ENCODE measurements at regions not wholly inside any gene's neighbourhood (a gene's known extent, or its start where the extent isn't known, plus 50 kb on each side); places are given as distances from the start of the nearest gene placed in this dataset.
"Not testable (repeated sequence)": the region's sequence is repeated elsewhere in the genome, so short reads cannot be mapped to it uniquely, and the experiment has no call there.

DNA sequence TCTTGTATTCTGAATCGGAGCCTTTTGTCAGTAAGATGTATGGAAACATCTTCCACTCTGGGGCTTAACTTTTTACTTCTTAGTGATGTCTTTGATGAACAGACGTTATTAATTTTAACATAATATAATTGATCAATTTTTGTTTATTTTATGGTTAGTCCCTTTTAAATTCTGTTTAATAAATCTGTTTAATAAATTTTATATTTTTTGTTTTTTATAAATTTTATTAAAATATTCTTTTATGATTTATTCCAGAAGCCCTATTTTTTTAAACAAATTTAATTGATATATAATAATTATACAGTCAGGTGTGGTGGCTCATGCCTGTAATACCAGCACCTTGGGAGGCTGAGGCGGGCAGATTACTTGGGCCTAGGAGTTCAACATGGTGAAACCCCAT lies 235.1 kb downstream of the AEBP2 start:
- Histone ChIP-seq H3K4me1 (ENCODE audit: insufficient read depth, low read length, poor library complexity, severe bottlenecking) (no peaks in the 10 kb centered on the region), H2AFZ (ENCODE audit: low read length) (no peak overlapping the region), H3K9me3 (ENCODE audit: insufficient read depth, low read depth, low read length) (no peaks in the 10 kb centered on the region), H4K20me1 (ENCODE audit: insufficient read depth, low read length, poor library complexity, severe bottlenecking) (no peaks in the 10 kb centered on the region), H3F3A (ENCODE audit: low read depth) (no peaks in the 10 kb centered on the region), H3K79me2 (ENCODE audit: insufficient read depth, low read length) (no peaks in the 10 kb centered on the region), H3K4me3 (ENCODE audit: low read length, poor library complexity, severe bottlenecking) (no peak overlapping the region), H3K36me3 (ENCODE audit: insufficient read depth, low read length) (no peaks in the 10 kb centered on the region), H3K27me3 (ENCODE audit: insufficient read depth, low read length, poor library complexity, severe bottlenecking) (no peaks in the 10 kb centered on the region), H3K9ac (ENCODE audit: low read depth, low read length, poor library complexity, severe bottlenecking) (no peak overlapping the region), H3K4me2 (ENCODE audit: low read depth, low read length, poor library complexity, severe bottlenecking) (no peak overlapping the region), H3K9me2 (replicated peaks; ENCODE audit: low read depth, low read length) (no peaks in the 10 kb centered on the region)
- TF ChIP-seq EZH2phosphoT487 (IDR thresholded peaks at IDR 0.05; ENCODE audit: borderline replicate concordance): no peak
- TF ChIP-seq, protein P1, sequence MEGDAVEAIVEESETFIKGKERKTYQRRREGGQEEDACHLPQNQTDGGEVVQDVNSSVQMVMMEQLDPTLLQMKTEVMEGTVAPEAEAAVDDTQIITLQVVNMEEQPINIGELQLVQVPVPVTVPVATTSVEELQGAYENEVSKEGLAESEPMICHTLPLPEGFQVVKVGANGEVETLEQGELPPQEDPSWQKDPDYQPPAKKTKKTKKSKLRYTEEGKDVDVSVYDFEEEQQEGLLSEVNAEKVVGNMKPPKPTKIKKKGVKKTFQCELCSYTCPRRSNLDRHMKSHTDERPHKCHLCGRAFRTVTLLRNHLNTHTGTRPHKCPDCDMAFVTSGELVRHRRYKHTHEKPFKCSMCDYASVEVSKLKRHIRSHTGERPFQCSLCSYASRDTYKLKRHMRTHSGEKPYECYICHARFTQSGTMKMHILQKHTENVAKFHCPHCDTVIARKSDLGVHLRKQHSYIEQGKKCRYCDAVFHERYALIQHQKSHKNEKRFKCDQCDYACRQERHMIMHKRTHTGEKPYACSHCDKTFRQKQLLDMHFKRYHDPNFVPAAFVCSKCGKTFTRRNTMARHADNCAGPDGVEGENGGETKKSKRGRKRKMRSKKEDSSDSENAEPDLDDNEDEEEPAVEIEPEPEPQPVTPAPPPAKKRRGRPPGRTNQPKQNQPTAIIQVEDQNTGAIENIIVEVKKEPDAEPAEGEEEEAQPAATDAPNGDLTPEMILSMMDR (conservative IDR thresholded peaks at IDR 0.05; ENCODE audit: low read length): no peak

DNA sequence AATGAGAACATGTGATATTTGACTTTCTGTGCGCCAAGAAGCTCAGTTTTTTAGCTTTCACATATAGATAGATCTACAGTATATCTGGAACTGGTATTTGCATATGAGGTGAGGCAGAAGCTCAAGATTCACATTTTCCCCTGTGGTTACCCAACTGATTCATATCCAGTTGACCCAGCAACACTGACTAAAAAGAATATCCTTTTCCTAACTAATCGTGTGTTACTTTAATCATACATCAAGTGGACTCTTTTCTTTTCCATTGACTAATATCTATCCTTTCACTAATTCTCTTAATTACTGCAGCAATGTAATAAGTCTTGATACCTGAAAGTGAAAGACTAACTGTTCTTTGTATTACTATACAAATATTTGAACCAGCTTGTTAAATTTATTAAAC lies 236.1 kb downstream of the AEBP2 start:
- no peaks in the 10 kb centered on the region for H4K20me1 ChIP-seq (ENCODE audit: insufficient read depth, low read length, poor library complexity, severe bottlenecking)
- TF ChIP-seq, protein P1 (conservative IDR thresholded peaks at IDR 0.05; ENCODE audit: low read length): no peak
- no peak for TF ChIP-seq EZH2phosphoT487 (IDR thresholded peaks at IDR 0.05; ENCODE audit: borderline replicate concordance)
- no peaks in the 10 kb centered on the region for H3K9me3 ChIP-seq (ENCODE audit: insufficient read depth, low read depth, low read length)
- H3F3A ChIP-seq (ENCODE audit: low read depth): no peaks in the 10 kb centered on the region
- no peaks in the 10 kb centered on the region for H3K4me1 ChIP-seq (ENCODE audit: insufficient read depth, low read length, poor library complexity, severe bottlenecking)
- no peaks in the 10 kb centered on the region for H3K27me3 ChIP-seq (ENCODE audit: insufficient read depth, low read length, poor library complexity, severe bottlenecking)
- no peak overlapping the region for H3K4me3 ChIP-seq (ENCODE audit: low read length, poor library complexity, severe bottlenecking)
- no peaks in the 10 kb centered on the region for H3K79me2 ChIP-seq (ENCODE audit: insufficient read depth, low read length)
- H2AFZ ChIP-seq (ENCODE audit: low read length): no peak overlapping the region
- no peaks in the 10 kb centered on the region for H3K9me2 ChIP-seq (replicated peaks; ENCODE audit: low read depth, low read length)
- no peaks in the 10 kb centered on the region for H3K36me3 ChIP-seq (ENCODE audit: insufficient read depth, low read length)
- no peak overlapping the region for H3K9ac ChIP-seq (ENCODE audit: low read depth, low read length, poor library complexity, severe bottlenecking)
- no peak overlapping the region for H3K4me2 ChIP-seq (ENCODE audit: low read depth, low read length, poor library complexity, severe bottlenecking)

DNA sequence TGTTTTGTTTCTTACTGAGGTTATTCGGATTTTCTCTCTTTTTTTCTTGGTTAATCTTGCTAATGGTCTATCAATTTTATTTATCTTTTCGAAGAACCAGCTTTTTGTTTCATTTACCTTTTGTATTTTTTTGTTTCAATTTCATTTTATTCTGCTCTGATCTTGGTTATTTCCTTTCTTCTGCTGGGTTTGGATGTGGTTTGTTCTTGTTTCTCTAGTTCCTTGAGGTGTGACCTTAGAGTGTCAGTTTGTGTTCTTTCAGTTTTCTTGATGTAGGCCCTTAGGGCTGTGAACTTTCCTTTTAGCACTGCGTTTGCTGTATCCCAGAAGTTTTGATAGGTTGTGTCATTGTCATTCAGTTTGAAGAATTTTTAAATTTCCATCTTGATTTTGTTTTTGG lies 239.2 kb downstream of the AEBP2 start:
- not testable (repeated sequence) for H3K9me2 ChIP-seq (replicated peaks; ENCODE audit: low read depth, low read length); H3K79me2 ChIP-seq (ENCODE audit: insufficient read depth, low read length); H3K4me3 ChIP-seq (ENCODE audit: low read length, poor library complexity, severe bottlenecking); H4K20me1 ChIP-seq (ENCODE audit: insufficient read depth, low read length, poor library complexity, severe bottlenecking); H3F3A ChIP-seq (ENCODE audit: low read depth); H3K9ac ChIP-seq (ENCODE audit: low read depth, low read length, poor library complexity, severe bottlenecking); H3K27me3 ChIP-seq (ENCODE audit: insufficient read depth, low read length, poor library complexity, severe bottlenecking); H3K4me1 ChIP-seq (ENCODE audit: insufficient read depth, low read length, poor library complexity, severe bottlenecking); H2AFZ ChIP-seq (ENCODE audit: low read length); H3K36me3 ChIP-seq (ENCODE audit: insufficient read depth, low read length); H3K9me3 ChIP-seq (ENCODE audit: insufficient read depth, low read depth, low read length); H3K4me2 ChIP-seq (ENCODE audit: low read depth, low read length, poor library complexity, severe bottlenecking)

DNA sequence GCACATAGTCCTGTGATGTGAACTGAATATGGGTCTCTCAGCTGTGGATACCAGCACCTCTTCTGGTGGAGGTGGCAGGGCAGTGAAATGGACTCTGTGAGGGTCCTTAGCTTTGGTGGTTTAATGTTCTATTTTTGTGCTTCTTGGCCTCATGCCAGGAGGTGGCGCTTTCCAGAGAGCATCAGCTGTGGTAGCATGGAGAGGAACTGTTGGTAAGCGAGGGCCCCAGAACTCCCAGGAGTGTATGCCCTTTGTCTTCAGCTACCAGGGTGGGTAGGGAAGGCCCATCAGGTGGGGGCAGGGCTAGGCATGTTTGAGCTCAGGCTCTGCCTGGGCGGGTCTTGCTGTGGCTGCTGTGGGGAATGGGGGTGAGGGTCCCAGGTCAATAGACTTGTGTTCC lies 241.7 kb downstream of the AEBP2 start:
- Histone ChIP-seq H3K27me3 (ENCODE audit: insufficient read depth, low read length, poor library complexity, severe bottlenecking) (no peaks in the 10 kb centered on the region), H3K4me1 (ENCODE audit: insufficient read depth, low read length, poor library complexity, severe bottlenecking) (no peaks in the 10 kb centered on the region), H3K9me2 (replicated peaks; ENCODE audit: low read depth, low read length) (no peaks in the 10 kb centered on the region), H4K20me1 (ENCODE audit: insufficient read depth, low read length, poor library complexity, severe bottlenecking) (no peaks in the 10 kb centered on the region), H3K79me2 (ENCODE audit: insufficient read depth, low read length) (no peaks in the 10 kb centered on the region), H3K4me3 (ENCODE audit: low read length, poor library complexity, severe bottlenecking) (no peak overlapping the region), H3F3A (ENCODE audit: low read depth) (no peaks in the 10 kb centered on the region), H3K9me3 (ENCODE audit: insufficient read depth, low read depth, low read length) (no peaks in the 10 kb centered on the region), H3K36me3 (ENCODE audit: insufficient read depth, low read length) (no peaks in the 10 kb centered on the region), H3K9ac (ENCODE audit: low read depth, low read length, poor library complexity, severe bottlenecking) (no peak overlapping the region), H3K4me2 (ENCODE audit: low read depth, low read length, poor library complexity, severe bottlenecking) (no peak overlapping the region), H2AFZ (ENCODE audit: low read length) (no peak overlapping the region; the same call in 1 of the 2 replicates)
- TF ChIP-seq, protein P1 (conservative IDR thresholded peaks at IDR 0.05; ENCODE audit: low read length): peak; percentile 30
- no peak for TF ChIP-seq EZH2phosphoT487 (IDR thresholded peaks at IDR 0.05; ENCODE audit: borderline replicate concordance)
